Ovary (tissue), 3 donors: ENCODE measurements at regions not wholly inside any gene's neighbourhood (a gene's known extent, or its start where the extent isn't known, plus 50 kb on each side); places are given as distances from the start of the nearest gene placed in this dataset.
"Not testable (repeated sequence)": the region's sequence is repeated elsewhere in the genome, so short reads cannot be mapped to it uniquely, and the experiment has no call there.

Source experiments
- EP300 ChIP-seq: sonication (generic); formaldehyde crosslinking; IDR thresholded peaks from one replicate; pipeline ENCODE4 v1.6.1; 2017; ENCODE audit warnings: antibody characterized with exemption
- POLR2A ChIP-seq: fragments of 450-650 bp; IDR thresholded peaks from one replicate; pipeline ENCODE4 v1.6.1; 2017; ENCODE audit warnings: antibody characterized with exemption, mild to moderate bottlenecking, moderate library complexity
- TF ChIP-seq, protein P1 (sequence below), 3 donors: fragments of 450-650 bp in 2 of 3; fragments of 200-600 bp in 1 of 3; IDR thresholded peaks; one replicate each; pipeline versions ENCODE4 v1.5.1 to v1.8.0; 2016 to 2022; ENCODE audit warnings: antibody characterized with exemption in 3 of 3, mild to moderate bottlenecking in 1 of 3
- donor health status: DM: no; HTN: no; CAD: no.

DNA sequence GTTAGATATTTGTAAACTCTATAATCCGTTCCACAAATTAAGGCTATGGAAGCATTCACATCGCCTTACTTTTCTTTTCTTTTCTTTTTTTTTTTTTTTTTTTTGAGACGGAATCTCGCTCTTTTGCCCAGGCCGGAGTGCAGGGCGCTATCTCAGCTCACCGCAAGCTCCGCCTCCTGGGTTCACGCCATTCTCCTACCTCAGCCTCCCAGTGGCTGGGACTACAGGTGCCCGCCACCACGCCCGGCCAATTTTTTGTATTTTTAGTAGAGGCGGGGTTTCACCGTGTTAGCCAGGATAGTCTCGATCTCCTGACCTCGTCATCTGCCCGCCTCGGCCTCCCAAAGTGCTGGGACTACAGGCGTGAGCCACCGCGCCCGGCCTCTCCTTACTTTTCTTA lies 104.1 kb upstream of the SLC27A6 start:
- TF ChIP-seq, protein P1, sequence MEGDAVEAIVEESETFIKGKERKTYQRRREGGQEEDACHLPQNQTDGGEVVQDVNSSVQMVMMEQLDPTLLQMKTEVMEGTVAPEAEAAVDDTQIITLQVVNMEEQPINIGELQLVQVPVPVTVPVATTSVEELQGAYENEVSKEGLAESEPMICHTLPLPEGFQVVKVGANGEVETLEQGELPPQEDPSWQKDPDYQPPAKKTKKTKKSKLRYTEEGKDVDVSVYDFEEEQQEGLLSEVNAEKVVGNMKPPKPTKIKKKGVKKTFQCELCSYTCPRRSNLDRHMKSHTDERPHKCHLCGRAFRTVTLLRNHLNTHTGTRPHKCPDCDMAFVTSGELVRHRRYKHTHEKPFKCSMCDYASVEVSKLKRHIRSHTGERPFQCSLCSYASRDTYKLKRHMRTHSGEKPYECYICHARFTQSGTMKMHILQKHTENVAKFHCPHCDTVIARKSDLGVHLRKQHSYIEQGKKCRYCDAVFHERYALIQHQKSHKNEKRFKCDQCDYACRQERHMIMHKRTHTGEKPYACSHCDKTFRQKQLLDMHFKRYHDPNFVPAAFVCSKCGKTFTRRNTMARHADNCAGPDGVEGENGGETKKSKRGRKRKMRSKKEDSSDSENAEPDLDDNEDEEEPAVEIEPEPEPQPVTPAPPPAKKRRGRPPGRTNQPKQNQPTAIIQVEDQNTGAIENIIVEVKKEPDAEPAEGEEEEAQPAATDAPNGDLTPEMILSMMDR (IDR thresholded peaks at IDR 0.05): not testable (repeated sequence)
- TF ChIP-seq POLR2A, EP300: not testable (repeated sequence)
